GM12864 (cell line): ENCODE measurements at regions not wholly inside any gene's neighbourhood (a gene's known extent, or its start where the extent isn't known, plus 50 kb on each side); places are given as distances from the start of the nearest gene placed in this dataset.
"Not testable (repeated sequence)": the region's sequence is repeated elsewhere in the genome, so short reads cannot be mapped to it uniquely, and the experiment has no call there.

Experiments
- DNase-seq: peaks from one replicate; pipeline ENCODE4 v3.0.0-alpha.2; 2011; ENCODE audit warnings: low read depth
- H3K4me3 ChIP-seq: 2 replicates; pipeline ENCODE4 v1.5.1; 2011; ENCODE audit warnings: mild to moderate bottlenecking, low read depth, low read length, control low read depth
- TF ChIP-seq, protein P1 (sequence below): IDR thresholded peaks from 2 replicates; pipeline ENCODE4 v1.5.1; 2011; ENCODE audit warnings: low read depth, mild to moderate bottlenecking, moderate library complexity, low read length, control low read depth, inconsistent platforms; ENCODE audit errors: missing control alignments

DNA sequence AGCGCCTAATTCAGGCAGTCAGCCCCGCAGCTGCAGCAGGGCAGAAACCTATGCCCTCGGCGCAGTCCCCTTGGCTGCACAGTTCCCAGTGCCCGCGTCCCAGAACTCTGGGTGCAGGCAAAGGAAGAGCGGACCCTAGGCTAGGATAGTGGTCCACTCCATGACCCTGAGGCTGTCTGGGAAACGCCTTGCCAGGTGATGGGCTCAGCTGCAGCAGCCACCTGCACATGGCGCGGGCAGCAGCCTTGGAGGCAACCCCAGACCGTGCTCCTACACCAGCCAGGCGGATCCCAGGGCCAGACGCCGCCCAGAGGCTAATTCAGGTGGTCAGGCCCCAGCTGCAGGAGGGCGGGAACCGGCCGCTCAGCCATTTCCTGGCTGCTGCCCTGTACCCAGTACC lies 83.0 kb downstream of the POTEC start:
- not testable (repeated sequence) for H3K4me3 ChIP-seq, DNase-seq

DNA sequence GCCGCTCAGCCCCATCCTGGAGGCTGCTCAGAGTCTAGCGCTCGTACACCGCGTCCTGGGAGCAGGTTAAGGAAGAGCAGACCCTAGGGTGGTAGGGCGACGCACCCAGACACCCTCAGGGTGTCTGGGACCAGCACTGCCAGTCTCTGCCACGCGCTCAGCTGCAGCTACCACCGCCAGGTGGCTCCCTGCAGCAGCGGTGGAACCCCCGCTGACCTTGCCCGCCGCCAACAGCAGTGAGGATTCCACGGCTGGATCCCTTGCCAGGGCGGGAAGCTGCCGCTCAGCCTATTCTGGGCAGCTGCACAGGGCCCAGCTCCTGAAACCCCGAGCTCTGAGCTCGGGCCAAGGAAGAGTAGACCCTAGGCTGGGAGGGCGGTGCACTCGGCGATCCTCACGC lies 83.6 kb downstream of the POTEC start:
- DNase-seq, H3K4me3 ChIP-seq: not testable (repeated sequence)

DNA sequence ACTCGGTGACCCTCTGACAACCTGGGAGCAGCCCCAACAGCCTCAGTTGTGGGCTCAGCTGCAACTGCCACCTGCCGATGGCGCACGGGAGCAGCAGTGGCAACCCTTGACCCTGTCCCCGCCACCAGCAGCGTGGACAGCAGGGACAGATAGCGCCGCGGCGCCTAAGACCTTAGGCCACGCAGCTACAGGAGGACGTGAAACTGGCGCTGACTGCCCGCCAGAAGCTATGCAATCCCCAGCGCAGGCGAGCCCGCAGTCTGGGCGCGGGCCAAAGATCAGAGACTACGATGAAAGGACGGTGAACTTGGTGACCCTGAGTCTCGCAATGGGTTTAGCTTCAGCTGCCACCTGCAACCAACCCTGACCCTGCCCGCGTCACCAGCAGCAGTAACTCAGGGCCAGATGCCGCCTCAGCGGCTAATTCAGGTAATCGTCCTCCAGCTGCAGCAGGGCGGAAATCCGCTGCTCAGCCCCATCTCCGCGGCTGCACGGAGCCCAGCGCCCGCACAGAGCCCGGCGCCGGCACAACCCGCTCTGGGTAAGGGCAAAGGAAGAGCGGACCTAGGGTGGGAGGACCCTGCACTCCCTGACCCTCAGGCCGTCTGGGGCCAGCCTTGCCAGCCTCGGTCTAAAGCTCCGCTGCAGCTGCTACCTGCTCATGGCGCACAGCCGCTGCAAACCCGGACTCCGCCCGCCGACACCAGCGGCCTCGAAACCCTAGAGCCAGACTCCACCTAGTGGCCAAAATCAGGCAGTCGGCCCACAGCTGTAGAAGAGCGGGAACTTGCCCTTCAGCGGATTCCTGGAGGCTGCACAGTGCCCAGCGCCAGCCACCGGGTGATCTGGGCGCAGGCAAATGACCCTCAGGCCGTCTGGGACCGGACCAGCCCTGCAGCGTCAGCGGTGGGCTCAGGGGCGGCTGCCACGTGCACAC lies 85.1 kb downstream of the POTEC start:
- not testable (repeated sequence) for DNase-seq, H3K4me3 ChIP-seq

DNA sequence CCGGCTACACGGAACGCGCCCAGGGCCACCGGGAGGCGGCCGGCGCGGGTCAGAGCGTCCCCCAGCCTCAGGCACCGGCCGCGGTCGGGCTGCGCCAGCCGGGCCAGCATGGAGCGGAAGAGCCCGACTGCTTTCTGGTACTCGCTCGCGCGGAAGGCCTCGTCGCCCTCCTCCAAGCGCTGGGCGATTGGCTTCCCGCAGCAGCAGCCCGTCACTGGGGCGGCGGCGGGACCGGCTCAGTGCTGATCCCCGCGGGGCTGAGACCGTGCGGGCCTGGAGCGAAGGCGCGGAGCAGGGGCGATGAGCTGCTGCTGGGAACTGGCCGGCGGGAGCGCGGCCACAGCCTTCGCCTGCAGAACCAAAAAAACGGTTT lies 92.8 kb downstream of the POTEC start:
- DNase-seq, H3K4me3 ChIP-seq: not testable (repeated sequence)

More for the DNA sequence above, 85.1 kb downstream of the POTEC start:
- TF ChIP-seq, protein P1, sequence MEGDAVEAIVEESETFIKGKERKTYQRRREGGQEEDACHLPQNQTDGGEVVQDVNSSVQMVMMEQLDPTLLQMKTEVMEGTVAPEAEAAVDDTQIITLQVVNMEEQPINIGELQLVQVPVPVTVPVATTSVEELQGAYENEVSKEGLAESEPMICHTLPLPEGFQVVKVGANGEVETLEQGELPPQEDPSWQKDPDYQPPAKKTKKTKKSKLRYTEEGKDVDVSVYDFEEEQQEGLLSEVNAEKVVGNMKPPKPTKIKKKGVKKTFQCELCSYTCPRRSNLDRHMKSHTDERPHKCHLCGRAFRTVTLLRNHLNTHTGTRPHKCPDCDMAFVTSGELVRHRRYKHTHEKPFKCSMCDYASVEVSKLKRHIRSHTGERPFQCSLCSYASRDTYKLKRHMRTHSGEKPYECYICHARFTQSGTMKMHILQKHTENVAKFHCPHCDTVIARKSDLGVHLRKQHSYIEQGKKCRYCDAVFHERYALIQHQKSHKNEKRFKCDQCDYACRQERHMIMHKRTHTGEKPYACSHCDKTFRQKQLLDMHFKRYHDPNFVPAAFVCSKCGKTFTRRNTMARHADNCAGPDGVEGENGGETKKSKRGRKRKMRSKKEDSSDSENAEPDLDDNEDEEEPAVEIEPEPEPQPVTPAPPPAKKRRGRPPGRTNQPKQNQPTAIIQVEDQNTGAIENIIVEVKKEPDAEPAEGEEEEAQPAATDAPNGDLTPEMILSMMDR = peak; percentile 43

DNA sequence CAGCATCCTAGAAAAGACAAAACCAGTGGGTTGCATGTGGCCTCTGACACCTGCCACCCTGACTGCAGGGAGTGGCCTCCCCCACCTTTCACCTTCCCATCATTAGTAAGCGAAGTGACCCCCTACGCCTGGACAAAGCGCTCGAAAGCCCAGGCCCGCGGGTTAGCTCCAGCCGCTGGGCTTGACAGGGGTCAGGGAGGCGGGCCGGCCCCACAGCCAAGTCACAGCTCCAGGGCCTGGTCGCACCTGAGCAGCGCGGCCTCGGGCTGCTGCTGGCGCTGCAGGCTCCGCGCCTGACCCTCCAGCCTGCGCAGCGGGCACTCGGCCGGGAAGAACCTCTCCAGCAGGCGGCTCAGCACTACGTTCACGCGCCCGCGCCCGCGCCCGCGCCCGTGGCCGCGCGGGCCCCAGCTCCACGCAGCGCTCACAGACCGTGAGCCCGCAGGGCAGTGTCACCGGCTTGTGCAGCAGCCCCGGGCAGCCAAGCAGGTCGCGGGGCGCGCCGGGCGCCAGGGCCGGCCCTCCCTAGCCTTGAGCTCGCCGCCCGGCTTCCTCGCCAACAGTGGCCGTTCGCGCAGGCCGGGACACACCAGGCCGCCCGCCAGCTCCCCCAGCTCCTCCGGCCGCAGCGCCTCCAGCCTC lies 93.3 kb downstream of the POTEC start:
- not testable (repeated sequence) for H3K4me3 ChIP-seq, DNase-seq

DNA sequence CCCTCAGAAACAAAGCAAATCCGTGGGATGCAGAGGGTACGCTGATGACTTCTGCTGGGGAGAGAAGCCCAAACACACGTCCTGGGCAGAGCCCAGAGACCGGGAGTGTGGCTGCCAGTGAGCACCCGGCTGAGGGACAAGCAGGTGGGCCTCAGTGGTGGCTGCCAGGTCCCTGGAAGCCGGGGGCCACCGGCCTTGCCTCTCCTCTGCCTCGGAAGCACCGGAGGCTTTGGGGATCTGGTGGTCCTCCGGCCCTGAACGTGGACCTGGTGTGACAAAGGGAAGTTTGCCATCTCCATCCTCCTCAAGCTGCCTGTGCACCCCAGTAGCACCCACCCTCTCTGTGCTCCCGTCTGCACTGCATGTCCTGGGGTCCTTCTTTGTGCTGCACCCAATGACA lies 94.3 kb downstream of the POTEC start:
- DNase-seq, H3K4me3 ChIP-seq: not testable (repeated sequence)

DNA sequence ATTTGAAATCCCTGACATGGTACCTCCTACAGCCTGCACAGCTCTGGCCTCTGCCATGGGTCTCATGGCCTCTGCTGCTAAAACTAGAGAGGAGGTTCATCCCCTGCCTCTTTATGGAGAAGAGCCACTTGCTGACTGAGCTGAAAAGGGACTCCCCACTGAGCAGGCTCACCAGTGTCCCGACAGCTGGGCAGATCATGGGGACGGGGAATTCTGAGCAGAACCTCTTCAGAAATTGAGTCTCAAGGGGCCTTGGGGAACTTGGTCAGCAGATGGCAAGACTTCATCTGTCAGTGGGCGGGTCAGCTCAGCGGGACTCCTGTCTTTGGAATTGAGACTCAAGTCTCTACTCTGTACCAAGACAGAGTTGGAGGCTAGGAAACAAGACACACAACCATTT lies 95.7 kb downstream of the POTEC start:
- not testable (repeated sequence) for DNase-seq, H3K4me3 ChIP-seq

DNA sequence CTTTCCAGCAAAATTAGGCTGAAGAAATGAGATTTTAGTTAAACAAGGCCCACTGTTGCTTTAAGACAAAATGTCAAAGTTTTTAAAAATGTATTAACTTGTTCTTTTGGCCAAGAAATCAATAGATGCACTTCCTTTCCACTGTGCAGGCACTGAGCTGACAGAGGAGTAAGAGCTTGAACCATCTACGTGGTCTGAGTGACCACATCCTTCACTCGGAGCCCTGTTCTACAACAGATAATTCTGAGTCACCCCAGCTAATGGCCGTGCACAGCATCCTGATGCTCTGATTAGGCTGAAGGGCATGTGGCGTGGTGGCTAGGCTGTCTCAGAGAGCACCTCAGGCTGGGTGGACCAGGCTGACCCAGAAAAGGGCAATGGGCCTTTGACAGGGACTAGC lies 107.9 kb downstream of the POTEC start:
- not testable (repeated sequence) for DNase-seq, H3K4me3 ChIP-seq

DNA sequence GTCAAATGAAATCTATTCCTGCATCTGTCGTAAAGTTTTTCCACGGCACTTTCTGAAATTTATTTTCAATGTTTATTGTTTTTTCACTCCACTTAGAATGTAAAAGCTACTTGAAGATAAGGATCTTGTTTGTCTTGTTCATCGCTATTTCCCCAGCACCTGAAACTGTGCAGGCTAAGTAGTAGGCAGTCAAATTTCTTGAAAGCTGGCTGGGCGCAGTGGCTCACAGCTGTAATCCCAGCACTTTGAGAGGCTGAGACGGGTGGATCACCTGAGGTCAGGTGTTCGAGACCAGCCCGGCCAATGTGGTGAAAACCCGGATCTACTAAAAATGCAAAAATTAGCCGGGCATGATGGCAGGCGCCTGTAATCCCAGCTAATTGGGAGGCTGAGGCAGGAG lies 111.0 kb downstream of the POTEC start:
- not testable (repeated sequence) for DNase-seq

DNA sequence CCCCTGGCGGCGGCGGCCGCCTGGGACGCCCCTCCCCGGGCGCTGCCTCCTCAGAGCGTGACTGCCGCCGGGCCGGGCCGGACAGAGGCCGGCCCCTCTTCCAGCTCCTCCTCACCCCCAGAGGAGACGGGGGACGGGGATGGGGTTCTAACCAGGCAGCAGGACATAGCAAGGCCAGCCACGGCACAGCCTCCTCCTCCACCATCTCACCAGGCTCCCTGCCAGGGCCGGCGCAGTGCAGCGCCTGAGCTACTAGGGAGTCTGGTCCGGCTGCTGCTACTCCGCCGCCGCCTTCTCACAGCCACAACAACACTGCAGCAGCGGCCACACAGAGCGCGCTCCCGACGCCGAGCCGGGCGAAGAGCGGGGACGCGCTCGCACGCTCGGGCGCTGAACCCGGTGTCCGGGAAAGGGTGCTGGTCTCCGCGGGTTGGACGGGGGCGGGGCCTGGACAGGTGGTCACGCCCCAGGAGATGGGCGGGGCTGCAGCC lies 112.3 kb downstream of the POTEC start:
- peak overlapping the region; percentile 14; the same call in 1 of the 2 replicates for H3K4me3 ChIP-seq
- not testable (repeated sequence) for DNase-seq

More for the DNA sequence above, 111.0 kb downstream of the POTEC start:
- not testable (repeated sequence) for H3K4me3 ChIP-seq

DNA sequence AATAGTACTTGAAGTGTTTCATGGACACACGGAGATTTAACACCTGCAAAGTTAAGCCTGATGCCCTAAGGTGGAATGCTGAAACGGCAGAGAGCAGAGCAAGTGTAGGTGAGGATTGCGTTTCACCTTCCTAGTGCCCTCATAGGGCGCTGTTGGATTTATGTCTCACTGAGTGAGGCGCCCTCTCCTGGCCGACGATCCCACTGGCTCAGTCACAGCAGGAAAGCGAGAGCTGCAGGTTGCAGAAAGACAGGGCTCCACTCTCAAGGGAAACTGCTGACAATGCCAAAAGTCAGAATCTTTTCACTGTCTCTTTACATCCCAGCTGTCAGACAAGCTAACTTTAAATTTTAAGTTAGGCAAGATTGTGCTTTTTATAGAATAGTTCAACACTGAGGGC lies 127.6 kb downstream of the POTEC start:
- DNase-seq, H3K4me3 ChIP-seq: not testable (repeated sequence)
- TF ChIP-seq, protein P1 = peak; percentile 45

DNA sequence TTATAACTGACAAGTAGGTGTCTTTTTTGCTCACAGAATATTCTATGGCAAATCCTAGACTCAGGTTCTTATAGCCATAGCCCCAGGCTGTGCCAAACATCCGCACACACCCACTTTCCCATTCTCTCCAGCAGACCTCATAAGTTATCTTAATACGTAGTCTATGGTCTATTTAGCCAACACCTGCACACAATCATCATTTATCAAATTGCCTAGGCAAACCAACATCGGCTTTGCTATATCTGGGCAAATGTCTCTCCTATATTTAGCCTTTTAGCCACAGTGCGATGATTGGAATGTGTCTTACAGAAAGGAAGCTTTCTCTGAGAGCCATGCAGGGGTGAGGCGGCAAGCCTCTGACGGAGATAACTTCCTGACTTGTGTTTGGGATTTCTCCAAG lies 128.0 kb downstream of the POTEC start:
- not testable (repeated sequence) for DNase-seq, H3K4me3 ChIP-seq

DNA sequence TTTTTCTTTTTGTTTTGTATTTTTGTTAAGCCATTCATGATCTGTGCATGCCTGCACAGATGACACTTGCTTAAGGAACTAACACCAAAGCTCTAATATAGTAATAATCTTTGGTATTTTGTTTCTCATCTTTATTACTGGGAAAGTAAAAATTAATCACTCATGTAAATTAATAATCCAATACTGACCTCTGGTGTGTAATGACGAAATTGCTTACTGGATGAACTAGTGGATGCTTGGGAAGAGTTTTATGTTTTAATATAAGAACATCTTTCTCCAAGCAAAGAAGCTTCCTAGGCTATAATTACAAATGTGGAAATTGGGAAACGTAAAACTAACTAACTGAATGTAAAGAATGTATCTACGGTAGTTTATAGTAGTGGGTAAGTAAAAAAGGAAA lies 147.9 kb downstream of the POTEC start:
- not testable (repeated sequence) for H3K4me3 ChIP-seq, DNase-seq

DNA sequence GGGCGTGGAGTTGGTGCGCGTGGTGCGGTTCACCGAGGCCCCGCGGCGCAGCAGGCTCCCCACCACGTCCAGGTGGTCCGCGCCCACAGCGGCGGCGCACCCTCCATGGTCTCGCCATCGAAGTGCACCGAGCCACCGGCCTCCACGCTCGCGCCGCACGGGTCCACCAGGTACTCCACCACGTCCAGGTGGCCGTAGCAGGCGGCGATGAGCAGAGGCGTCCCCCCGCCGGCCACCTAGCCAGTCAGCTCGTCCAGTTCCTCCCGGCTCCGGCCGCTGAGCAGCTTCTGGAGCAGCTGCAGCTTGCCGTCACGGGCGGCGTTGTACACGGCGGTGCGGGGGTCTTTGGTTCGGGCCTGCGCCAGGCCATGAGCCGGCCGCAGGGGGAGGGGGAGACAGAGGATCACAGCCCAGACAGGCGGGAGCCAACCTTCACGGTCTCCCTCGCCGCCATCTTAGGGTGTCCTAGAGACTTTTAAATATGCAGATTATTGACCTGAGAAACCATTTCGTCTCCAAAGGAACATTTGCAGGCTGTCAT lies 149.8 kb downstream of the POTEC start:
- DNase-seq, H3K4me3 ChIP-seq: not testable (repeated sequence)

DNA sequence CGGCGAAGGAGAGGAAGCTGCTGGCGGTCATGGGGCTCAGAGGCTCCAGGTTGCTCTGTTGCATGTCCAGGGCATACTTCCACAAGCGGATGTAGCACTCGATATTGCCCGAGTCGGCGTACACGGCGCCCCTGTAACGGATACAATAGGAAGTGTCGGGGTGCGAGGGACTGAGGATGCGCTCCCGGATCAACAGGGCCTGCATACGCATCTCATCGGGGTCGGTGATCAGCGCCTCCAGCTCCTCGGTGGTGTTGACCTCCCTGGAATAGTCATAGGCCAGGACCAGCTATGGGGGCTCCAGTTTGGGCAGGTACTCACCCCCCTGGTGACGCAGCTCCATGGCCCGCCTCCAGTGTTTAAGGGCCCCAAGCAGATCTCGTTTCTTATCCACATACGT lies 150.8 kb downstream of the POTEC start:
- not testable (repeated sequence) for DNase-seq, H3K4me3 ChIP-seq

DNA sequence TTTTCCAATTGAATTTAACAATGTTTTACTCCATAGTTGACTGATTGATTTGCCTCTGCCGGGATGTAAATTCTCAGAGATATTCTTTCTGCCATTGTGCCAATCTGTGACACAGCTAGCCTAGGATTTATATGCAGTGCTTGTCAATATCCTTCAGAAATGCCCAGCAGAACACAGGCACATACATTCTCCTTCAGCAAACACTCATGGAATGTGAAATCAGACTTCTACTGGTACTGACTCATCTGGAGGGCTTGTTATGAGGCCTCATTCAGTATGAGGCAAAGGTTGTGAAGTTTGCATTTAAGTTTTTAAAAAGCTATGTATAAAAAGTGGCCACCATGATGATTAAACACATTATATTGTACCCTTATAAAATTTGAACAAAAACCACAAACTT lies 158.4 kb downstream of the POTEC start:
- H3K4me3 ChIP-seq = not testable (repeated sequence)

DNA sequence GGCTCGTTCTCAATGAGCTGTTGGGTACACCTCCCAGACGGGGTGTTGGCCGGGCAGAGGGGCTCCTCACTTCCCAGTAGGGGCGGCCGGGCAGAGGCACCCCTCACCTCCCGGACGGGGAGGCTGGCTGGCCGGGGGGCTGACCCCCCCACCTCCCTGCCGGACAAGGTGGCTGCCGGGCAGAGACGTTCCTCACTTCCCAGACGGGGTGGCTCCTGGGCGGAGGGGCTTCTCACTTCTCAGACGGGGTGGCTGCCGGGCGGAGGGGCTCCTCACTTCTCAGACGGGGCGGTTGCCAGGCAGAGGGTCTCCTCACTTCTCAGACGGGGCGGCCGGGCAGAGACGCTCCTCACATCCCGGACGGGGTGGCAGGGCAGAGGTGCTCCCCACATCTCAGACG lies 160.7 kb downstream of the POTEC start:
- not testable (repeated sequence) for DNase-seq, H3K4me3 ChIP-seq

More for the DNA sequence above, 158.4 kb downstream of the POTEC start:
- not testable (repeated sequence) for DNase-seq
